Gastrocnemius medialis (tissue), 4 donors: ENCODE measurements at regions not wholly inside any gene's neighbourhood (a gene's known extent, or its start where the extent isn't known, plus 50 kb on each side); places are given as distances from the start of the nearest gene placed in this dataset.
A peak's percentile ranks its signal among the peaks of the same experiment; 100 is the strongest.
"Not testable (repeated sequence)": the region's sequence is repeated elsewhere in the genome, so short reads cannot be mapped to it uniquely, and the experiment has no call there.

Source experiments
- ATAC-seq, 2 donors: fragments of 150-250 bp; one replicate each; pipeline ENCODE4 v1.9.1; 2016
- DNase-seq, 2 donors: peaks; one replicate each; pipeline ENCODE4 v3.0.0-alpha.2; 2019
- H3K27ac ChIP-seq, 4 donors: fragments of 200-600 bp; sonication (generic); 1 replicate in 1 of 4; 2 replicates in 3 of 4; pipeline ENCODE4 v1.5.1; 2016 to 2018; ENCODE audit warnings: mild to moderate bottlenecking in 2 of 4, moderate library complexity in 1 of 4
- H3K27me3 ChIP-seq, 3 donors: fragments of 200-600 bp; sonication (generic) in 2 of 3; 1 replicate in 1 of 3; 2 replicates in 2 of 3; pipeline versions ENCODE4 v1.5.1 to v1.6.0; 2016 to 2019; ENCODE audit warnings: mild to moderate bottlenecking in 1 of 3, moderate library complexity in 1 of 3
- H3K36me3 ChIP-seq, 2 donors: fragments of 200-600 bp; sonication (generic) in 1 of 2; one replicate each; pipeline ENCODE4 v1.5.1; 2017 to 2018
- H3K4me1 ChIP-seq, 2 donors: fragments of 200-600 bp; sonication (generic) in 1 of 2; one replicate each; pipeline ENCODE4 v1.5.1; 2016 to 2017; ENCODE audit warnings: mild to moderate bottlenecking in 2 of 2
- H3K4me3 ChIP-seq, 4 donors: fragments of 200-600 bp; sonication (generic) in 3 of 4; 1 replicate in 1 of 4; 2 replicates in 3 of 4; pipeline ENCODE4 v1.5.1; 2016 to 2019; ENCODE audit warnings: mild to moderate bottlenecking in 2 of 4
- H3K9me3 ChIP-seq, 3 donors: fragments of 200-600 bp; sonication (generic) in 2 of 3; 1 replicate in 1 of 3; 2 replicates in 2 of 3; pipeline ENCODE4 v1.5.1; 2016 to 2019
- CTCF ChIP-seq, 5 experiments: fragments of 450-650 bp in 3 of 5; fragments of 200-600 bp in 2 of 5; sonication (generic) in 2 of 5; IDR thresholded peaks in 4 of 5; conservative IDR thresholded peaks in 1 of 5; 1 replicate in 4 of 5; 2 replicates in 1 of 5; pipeline ENCODE4 v1.5.1; 2016 to 2019; ENCODE audit warnings: antibody characterized with exemption in 5 of 5, mild to moderate bottlenecking in 3 of 5, moderate library complexity in 3 of 5
- POLR2A ChIP-seq, 2 donors: fragments of 450-650 bp; IDR thresholded peaks; one replicate each; pipeline ENCODE4 v1.6.1; 2017; ENCODE audit warnings: antibody characterized with exemption in 2 of 2, mild to moderate bottlenecking in 2 of 2, moderate library complexity in 2 of 2
- in situ Hi-C, 4 donors: fragments of 200-750 bp; cut with MboI; loops; one replicate each; pipeline versions ENCODE4 v1.15.0 to v1.8.0; 2017; ENCODE audit warnings: low sequenced_read_pairs in 4 of 4
- intact Hi-C: fragments of 100-400 bp; cut with DNase I; formaldehyde crosslinking; loops from one replicate; pipeline ENCODE4 v1.15.1; 2023; ENCODE audit warnings: low total_unique reads

DNA sequence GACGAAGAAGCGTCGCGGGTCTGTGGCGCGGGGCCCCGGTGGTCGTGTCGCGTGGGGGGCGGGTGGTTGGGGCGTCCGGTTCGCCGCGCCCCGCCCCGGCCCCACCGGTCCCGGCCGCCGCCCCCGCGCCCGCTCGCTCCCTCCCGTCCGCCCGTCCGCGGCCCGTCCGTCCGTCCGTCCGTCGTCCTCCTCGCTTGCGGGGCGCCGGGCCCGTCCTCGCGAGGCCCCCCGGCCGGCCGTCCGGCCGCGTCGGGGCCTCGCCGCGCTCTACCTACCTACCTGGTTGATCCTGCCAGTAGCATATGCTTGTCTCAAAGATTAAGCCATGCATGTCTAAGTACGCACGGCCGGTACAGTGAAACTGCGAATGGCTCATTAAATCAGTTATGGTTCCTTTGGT lies 1533.5 kb upstream of the TPTE start:
- intact Hi-C loops, H3K9me3 ChIP-seq, ATAC-seq, H3K36me3 ChIP-seq, H3K27ac ChIP-seq, H3K4me3 ChIP-seq, DNase-seq, H3K4me1 ChIP-seq, in situ Hi-C loops: not testable (repeated sequence)
- TF ChIP-seq CTCF (IDR thresholded peaks at IDR 0.05 in 4 of 5, conservative IDR thresholded peaks at IDR 0.05 in 1 of 5): peak in 1 of 5 experiments; percentile 32
- peaks cover 3 to 11% (median 10%) of the 10 kb centered on the region in 3 donors for H3K27me3 ChIP-seq

- no peak for ATAC-seq
- DNase-seq: no peak
- Histone ChIP-seq H3K4me1 (no peaks in the 10 kb centered on the region), H3K4me3 (no peak overlapping the region), H3K9me3 (no peaks in the 10 kb centered on the region), H3K27ac (no peak overlapping the region), H3K36me3 (no peaks in the 10 kb centered on the region), H3K27me3 (peaks cover 3 to 16% (median 14%) of the 10 kb centered on the region in 3 donors)
- in situ Hi-C loops (no loop called here), intact Hi-C loops (no loop called here)
- TF ChIP-seq CTCF (IDR thresholded peaks at IDR 0.05 in 4 of 5, conservative IDR thresholded peaks at IDR 0.05 in 1 of 5): no peak
- TF ChIP-seq POLR2A (IDR thresholded peaks at IDR 0.05): no peak
Observed at GRCh38 chr21:8988696-8989095, 1532.7 kb upstream of the TPTE start.

- TF ChIP-seq CTCF (IDR thresholded peaks at IDR 0.05 in 4 of 5, conservative IDR thresholded peaks at IDR 0.05 in 1 of 5): no peak
- no peak for TF ChIP-seq POLR2A (IDR thresholded peaks at IDR 0.05)
- Histone ChIP-seq H3K4me1 (no peaks in the 10 kb centered on the region), H3K9me3 (no peaks in the 10 kb centered on the region), H3K27me3 (peaks cover 3 to 21% (median 14%) of the 10 kb centered on the region in 3 donors), H3K27ac (no peak overlapping the region), H3K4me3 (no peak overlapping the region), H3K36me3 (no peaks in the 10 kb centered on the region)
- no peak for DNase-seq
- intact Hi-C loops (no loop called here), in situ Hi-C loops (no loop called here)
- ATAC-seq: no peak
Observed at GRCh38 chr21:8989261-8989711, 1532.1 kb upstream of the TPTE start.

DNA sequence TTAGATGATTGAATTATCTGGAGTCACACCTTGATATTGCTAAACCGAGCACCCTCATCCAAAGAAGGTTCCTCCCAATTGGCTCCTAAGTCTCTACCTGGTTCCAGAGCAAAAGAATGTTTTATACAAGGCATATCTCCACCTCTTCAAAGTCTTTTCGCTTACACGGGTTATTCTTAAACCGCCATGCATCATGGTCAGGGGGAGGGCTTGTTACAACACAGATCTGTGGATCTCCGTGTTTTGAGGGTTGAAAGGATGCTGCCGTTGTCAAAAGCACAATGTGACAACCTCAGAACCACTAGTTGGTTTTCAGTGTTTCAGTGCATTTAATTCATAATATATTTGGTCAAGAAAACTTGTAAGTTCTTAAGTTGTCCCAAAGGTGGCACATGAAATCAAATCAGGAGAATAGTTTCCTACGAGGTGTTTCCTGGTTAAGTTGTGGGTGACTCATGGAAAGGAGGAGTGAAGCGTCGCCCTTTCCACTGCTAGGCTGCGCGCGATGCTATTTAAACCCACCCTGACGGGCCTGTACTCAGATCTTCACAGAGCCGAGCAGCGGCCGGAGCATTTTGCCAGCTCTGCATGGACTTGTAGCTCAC lies 1531.6 kb upstream of the TPTE start:
- Histone ChIP-seq H3K9me3 (no peaks in the 10 kb centered on the region), H3K27me3 (peaks cover 3 to 23% (median 14%) of the 10 kb centered on the region in 3 donors), H3K36me3 (no peaks in the 10 kb centered on the region), H3K27ac (no peak overlapping the region), H3K4me1 (no peaks in the 10 kb centered on the region), H3K4me3 (no peak overlapping the region)
- no peak for DNase-seq
- ATAC-seq: no peak
- intact Hi-C loops: no loop called here
- in situ Hi-C loops: no loop called here
- TF ChIP-seq POLR2A (IDR thresholded peaks at IDR 0.05): no peak
- TF ChIP-seq CTCF (IDR thresholded peaks at IDR 0.05 in 4 of 5, conservative IDR thresholded peaks at IDR 0.05 in 1 of 5): no peak
